GM18499 (cell line): ENCODE measurements at regions not wholly inside any gene's neighbourhood (a gene's known extent, or its start where the extent isn't known, plus 50 kb on each side); places are given as distances from the start of the nearest gene placed in this dataset.
"Not testable (repeated sequence)": the region's sequence is repeated elsewhere in the genome, so short reads cannot be mapped to it uniquely, and the experiment has no call there.

Experiments
- ATAC-seq: cut with Tn5 transposase; IDR thresholded peaks from one replicate; pipeline ENCODE4 v1.9.1; 2021; ENCODE audit warnings: moderate number of reproducible peaks; ENCODE audit not compliant: insufficient read depth, unreplicated experiment

DNA sequence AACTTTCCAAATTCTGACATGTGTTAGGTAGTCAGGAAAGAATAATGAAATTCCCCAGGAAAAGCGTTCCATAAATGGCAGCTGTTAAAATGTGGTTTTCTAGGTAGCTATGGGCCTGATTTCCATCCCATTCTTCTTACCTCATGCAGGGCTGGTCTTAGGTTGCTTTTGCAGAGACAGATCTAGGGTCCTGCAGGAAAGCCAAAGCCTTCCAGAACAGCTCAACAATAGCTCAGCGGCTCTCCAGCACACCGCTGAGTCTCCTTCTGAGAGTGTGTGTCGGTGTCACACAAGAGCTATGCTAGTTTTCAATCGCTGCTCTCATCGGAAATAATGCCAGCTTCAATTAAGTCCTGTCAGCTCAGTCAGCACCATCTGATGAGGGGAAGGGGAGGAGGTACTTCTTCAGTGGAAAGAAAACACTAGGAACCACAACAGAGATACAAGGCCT is 106.7 kb downstream of the TMEM30B start:
- ATAC-seq = no peak

DNA sequence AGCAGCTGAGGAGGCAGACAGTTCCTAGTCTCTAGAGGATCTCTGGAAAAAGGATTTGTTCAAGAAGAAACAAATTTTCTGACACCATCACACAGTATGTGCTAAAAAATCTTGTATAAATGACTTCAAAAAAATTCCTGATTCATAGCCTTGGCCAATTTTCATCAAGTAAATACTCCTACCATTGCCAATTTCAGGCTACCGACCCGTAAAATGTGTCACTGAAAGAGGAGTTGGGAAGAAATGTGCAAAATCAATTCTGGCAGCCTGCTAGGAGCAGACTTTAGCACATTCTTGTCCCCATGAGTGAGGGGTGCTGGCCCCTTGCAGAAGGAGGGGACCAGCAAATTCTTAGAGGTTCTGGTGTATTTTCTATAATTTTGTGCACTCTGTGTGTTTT is 109.4 kb downstream of the TMEM30B start:
- no peak for ATAC-seq

- ATAC-seq = no peak
These were observed 113.0 kb downstream of the TMEM30B start for GRCh38 chr14:61168141-61168540.

DNA sequence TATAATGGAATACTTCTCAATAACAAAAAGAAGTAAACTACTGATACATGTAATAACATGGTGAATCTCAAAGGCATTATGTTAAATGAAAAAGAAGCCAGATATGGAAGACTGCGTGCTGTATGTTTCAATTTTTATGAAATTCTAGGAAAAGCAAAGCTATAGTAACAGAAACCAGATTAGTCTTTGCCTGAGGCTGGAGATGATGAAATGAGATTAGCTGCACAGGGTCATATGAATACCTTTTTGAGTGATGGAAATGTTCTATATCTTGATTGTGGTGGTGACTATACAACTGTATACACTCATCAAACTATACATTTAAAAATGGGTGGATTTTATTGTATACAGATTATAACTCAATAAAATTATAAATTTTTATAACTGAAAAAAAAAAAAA is 113.5 kb downstream of the TMEM30B start:
- ATAC-seq = no peak

DNA sequence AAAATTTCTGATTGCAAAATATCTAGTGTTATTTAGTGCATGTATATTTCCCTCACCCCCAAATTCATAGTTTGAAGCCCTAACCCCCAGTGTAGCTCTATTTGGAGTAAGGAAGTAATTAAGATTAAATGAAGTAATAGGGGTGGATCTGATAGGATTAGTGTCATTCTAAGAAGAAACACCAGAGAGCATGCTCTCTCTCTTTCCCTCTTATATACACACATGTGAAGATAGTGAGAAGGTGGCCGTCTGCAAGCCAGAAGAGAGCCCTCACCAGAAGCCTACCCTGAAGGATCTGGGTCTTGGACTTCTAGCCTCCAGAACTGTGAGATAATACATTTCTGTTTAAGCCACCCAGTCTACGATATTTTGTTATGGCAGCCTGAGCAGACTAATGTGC is 120.3 kb downstream of the TMEM30B start:
- ATAC-seq = no peak

DNA sequence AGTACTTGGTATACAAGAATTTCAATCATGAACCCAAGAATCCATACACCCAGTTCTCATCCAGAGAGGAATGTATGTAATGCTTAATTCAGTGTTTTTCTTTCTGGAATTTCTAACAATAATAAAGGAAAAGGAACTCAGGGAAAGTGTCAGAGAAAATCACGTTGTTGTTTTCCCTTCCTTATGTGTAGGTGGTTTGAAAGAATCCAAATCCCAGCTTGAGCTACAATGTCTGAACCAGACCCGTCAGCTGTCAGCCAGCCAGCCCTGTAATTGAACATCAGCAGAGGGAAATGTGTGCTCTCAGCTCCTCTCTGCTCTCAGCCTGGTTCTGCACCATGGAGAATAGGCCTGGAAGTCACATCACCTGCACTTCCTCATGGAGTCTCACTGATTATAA is 126.5 kb downstream of the TMEM30B start:
- ATAC-seq = no peak

DNA sequence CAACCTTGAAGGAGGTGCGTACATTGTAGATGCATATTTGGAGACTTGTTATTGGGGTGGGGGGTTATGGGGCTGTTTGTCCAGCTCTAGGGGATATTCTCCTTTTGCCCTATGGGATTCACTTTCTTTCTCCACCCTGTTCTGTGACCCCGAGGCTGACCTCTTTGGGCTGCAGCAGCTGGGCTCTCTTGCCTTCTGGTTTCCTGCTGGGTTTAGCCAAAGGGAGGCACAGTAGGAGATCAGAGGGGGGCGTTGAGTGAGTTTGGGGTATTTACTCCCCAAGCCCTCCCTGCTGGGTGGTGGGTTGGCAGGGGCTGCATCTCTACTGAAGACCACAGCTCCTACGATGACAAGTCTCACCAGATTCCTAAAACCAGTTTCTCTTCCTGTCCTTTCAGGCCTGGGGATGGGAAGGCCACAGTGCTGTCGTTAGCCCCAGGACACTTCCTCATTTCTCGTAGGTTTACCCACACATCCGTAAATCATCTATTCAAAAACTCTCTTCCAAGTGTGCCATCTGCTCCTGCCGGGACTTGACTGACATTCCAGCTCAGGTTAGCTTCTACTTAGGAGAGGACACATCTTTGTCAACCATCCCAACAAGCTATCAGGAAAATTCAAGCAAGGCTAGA is 127.1 kb downstream of the TMEM30B start:
- ATAC-seq = no peak

DNA sequence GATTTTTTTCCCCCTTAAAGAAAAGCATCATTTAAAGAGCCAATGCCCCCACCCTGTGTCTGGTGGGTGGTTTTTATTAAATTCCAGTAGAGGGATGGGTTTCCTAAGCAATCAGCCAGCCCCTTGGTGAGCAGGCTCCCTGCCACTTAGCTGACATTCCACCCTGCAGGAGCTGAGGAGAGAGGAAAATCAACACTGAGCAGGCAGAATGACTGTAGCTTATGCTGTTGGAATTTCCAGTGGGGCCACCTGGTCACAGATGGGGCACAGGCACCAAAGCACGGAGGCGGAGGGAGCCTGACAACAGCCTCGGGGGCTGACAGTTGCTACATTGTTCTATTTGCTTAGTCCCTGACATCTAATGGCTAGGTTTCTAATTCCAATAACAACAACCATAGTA is 127.7 kb downstream of the TMEM30B start:
- ATAC-seq = no peak

DNA sequence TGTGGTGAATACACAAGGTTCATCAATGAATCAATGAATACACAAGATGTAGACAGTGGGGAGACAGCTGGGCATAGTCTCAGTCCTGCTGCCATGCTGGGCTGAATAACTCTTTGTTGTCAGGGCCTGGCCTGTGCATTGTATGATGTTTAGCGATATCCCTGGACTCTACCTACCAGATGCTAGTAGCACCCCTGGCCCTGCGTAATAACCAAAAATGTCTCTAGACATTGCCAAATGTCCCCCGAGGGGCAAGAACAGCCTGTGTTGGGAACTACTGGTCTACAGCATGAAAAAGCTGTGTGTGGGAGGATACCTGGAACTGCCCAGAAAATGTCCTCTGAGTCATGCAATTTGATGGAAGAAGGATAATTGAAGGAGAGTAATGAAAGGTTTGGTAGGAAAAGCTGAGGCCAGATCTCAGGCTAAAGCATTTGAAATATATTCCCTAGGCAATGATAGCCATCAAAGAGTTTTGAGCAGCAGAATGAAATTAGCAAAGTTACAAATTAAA is 128.2 kb downstream of the TMEM30B start:
- ATAC-seq = no peak

DNA sequence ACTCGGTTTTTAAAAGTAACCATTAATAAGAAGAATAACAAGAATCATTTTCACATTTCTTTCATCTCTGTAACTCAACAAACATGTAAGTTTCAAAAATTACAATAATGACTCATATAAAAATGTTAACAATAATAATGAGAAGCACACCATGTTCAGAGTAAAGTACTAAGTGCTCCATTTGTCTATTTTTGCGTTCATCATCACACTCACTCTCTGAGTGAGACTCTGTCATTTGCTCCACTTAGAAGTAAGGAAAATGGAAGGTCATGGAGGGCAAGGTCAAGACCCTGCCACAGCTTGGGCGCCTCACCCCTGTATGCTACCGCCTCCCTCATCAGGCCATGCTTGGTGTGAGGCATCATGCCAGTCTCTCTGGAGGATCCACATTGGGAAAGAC is 129.9 kb downstream of the TMEM30B start:
- no peak for ATAC-seq

GRCh38 chr14:61150851-61151250 is 130.3 kb downstream of the TMEM30B start:
- ATAC-seq = no peak

GRCh38 chr14:61149896-61150295 is 131.2 kb downstream of the TMEM30B start:
- ATAC-seq = no peak

DNA sequence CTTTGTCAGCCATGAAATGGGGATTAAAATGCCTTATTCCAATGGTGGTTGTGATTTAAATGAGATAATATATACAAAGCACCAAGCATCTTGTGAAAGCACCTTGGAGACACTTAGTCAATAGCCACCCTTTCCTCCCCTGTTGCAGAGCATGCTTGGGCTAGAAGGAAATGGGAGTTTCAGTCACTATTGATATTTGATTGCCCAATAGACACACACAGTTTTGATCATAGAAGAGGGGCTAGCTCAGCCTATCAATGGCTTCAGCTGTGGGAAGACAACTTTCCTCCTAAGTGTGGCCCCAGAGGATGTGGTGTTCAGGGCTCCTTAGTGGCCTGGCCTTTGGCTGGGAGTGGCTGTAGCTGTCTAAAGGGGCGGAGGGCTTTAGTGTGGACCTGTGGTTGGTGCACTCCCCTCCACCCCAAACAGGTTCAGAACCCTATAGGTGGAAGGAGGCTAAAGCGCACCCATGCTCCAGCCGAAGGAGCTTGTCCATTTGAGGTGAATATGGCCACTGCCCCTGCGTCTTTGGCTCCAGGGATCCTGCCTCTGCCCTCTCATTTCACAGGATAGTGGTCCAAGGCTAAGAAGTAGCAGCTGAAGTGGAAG is 132.3 kb downstream of the TMEM30B start:
- no peak for ATAC-seq

DNA sequence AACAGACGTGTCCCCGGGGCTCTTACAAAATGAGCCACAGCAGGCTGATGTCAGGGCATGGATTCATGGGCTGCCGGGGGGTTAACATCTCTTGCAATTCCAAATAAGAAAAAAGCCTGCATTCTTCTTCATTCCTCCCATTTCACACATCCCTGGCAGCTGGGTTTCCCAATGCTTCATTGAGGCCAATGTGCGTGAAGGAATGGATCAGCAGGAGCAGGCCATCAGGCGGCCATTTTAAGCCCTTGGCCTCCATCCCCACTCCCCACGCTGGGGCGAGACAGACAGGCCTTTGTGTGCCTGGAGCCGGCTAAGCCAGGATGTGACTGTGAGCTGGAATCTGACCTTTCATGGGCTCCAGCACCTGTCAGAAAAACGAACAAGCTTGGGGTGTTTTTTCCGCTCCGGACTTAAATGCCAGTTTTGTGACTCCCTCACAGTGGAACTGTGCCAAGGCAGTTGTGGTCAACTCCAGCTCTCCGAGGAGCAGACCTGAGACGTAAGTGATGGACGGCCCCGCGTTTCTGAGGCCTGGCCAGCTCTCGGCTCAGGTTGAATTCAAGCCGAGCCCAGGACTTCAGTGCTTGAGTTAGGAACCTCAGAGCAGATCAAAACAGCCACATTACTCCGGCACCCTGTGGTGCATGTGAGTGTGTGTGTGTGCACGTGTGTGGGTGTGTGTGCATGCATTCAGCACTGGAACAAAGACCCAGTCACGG is 133.1 kb downstream of the TMEM30B start:
- no peak for ATAC-seq

GRCh38 chr14:61147381-61147821 is 133.7 kb downstream of the TMEM30B start:
- ATAC-seq = no peak

- no peak for ATAC-seq
These were observed 134.2 kb downstream of the TMEM30B start for GRCh38 chr14:61146899-61147298.

GRCh38 chr14:61145903-61146481 is 135.1 kb downstream of the TMEM30B start:
- ATAC-seq = no peak

- ATAC-seq = no peak
These were observed 135.9 kb downstream of the TMEM30B start for GRCh38 chr14:61145034-61145902.

DNA sequence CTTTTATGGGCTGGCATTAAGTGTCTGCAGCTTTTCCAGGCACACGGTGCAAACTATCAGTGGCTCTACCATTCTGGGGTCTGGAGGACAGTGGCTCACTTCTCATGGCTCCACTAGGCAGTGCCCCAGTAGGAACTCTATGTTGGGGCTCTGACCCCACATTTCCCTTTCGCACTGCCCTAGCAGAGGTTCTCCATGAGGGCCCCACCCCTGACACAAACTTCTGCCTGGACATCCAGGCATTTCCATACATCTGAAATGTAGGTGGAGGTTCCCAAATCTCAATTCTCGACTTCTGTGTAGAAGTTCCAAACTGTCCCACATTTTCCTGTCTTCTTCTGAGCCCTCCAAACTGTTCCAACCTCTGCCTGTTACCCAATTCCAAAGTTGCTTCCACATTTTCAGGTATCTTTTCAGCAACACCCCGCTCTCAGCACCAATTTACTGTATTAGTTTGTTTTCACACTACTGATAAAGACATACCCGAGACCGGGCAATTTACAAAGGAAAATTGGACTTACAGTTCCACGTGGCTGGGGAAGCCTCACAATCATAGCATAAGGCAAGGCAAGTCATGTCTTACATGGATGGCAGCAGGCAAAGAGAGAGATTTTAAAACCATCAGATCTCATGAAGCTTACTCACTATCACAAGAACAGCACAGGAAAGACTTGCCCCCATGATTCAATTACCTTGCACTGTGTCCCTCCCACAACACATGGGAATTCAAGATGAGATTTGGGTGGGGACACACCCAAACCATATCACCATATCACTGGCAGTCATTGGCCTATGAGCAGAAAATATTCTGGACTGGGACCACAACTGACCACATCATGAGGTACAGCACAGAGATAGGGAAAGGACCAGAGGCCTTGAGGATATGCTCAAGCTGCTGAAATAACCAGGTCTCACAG is 136.8 kb downstream of the TMEM30B start:
- ATAC-seq = not testable (repeated sequence)
